ENCODE measurements at regions not wholly inside any gene's neighbourhood (a gene's known extent, or its start where the extent isn't known, plus 50 kb on each side); places are given as distances from the start of the nearest gene placed in this dataset.

GRCh38 chr14:55500219-55500701, 59.8 kb upstream of the TBPL2 start:
- DNase-seq (ENCODE audit: low read depth) = no peak
- TF ChIP-seq, protein P1, sequence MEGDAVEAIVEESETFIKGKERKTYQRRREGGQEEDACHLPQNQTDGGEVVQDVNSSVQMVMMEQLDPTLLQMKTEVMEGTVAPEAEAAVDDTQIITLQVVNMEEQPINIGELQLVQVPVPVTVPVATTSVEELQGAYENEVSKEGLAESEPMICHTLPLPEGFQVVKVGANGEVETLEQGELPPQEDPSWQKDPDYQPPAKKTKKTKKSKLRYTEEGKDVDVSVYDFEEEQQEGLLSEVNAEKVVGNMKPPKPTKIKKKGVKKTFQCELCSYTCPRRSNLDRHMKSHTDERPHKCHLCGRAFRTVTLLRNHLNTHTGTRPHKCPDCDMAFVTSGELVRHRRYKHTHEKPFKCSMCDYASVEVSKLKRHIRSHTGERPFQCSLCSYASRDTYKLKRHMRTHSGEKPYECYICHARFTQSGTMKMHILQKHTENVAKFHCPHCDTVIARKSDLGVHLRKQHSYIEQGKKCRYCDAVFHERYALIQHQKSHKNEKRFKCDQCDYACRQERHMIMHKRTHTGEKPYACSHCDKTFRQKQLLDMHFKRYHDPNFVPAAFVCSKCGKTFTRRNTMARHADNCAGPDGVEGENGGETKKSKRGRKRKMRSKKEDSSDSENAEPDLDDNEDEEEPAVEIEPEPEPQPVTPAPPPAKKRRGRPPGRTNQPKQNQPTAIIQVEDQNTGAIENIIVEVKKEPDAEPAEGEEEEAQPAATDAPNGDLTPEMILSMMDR (IDR thresholded peaks at IDR 0.05; ENCODE audit: control insufficient read depth, insufficient read depth, low read depth, low read length, missing control alignments) = no peak
- no peak overlapping the region for H3K4me3 ChIP-seq (ENCODE audit: control insufficient read depth, low read depth, low read length)

DNA sequence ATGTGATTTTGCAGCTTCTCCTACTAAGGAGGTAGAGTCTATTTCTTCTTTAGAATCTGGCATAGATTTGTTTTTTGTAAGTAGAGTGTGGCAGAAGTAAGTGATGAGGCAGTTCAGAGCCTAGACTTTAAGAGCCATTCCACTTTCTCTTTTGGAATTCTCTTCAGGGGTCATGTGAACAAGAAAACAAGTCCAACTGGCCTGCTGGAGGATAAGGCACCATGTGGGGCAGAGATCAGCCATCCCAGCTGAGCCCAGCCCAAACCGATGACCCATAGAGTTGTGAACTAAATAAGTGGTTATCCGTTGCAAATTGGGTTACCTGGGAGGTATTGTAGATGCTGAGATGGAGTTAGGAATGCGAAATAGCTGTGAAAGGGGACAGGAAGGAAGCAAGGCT, 60.3 kb upstream of the TBPL2 start:
- no peak for DNase-seq (ENCODE audit: low read depth)
- TF ChIP-seq, protein P1 (IDR thresholded peaks at IDR 0.05; ENCODE audit: control insufficient read depth, insufficient read depth, low read depth, low read length, missing control alignments) = no peak
- no peak overlapping the region for H3K4me3 ChIP-seq (ENCODE audit: control insufficient read depth, low read depth, low read length)

DNA sequence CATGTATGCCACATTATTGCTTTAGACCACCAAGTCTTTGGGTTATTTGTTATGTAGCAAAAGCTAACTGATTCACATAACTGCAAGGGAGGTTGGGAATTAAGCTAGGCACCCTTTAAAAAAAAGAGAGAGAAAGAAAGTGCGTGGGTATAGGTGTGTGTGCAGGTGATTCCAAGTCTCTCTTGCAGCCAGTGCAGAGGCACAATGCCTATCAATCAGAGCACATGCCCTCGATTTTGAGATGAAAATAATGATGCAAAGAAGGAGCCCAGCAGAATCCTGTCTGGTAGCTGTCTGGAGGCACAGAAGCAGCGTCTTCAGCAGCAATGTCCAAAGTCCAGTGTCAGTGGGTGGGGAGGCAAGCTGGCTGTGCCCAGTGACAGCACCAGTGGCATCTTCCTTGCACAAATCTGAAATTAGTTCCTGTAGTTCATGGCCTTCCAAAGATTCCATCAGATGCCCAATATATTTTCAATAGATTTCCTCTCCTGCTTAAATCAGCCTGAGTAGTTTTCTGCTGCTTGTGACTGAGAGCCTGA, 62.4 kb upstream of the TBPL2 start:
- TF ChIP-seq, protein P1 (IDR thresholded peaks at IDR 0.05; ENCODE audit: control insufficient read depth, insufficient read depth, low read depth, low read length, missing control alignments) = no peak

GRCh38 chr14:55505846-55506245, 65.4 kb upstream of the TBPL2 start:
- DNase-seq (ENCODE audit: low read depth) = no peak
- TF ChIP-seq, protein P1 (IDR thresholded peaks at IDR 0.05; ENCODE audit: control insufficient read depth, insufficient read depth, low read depth, low read length, missing control alignments) = no peak

More for the DNA sequence above, 62.4 kb upstream of the TBPL2 start:
- no peak for DNase-seq (ENCODE audit: low read depth)
- H3K4me3 ChIP-seq (ENCODE audit: control insufficient read depth, low read depth, low read length) = no peak overlapping the region

DNA sequence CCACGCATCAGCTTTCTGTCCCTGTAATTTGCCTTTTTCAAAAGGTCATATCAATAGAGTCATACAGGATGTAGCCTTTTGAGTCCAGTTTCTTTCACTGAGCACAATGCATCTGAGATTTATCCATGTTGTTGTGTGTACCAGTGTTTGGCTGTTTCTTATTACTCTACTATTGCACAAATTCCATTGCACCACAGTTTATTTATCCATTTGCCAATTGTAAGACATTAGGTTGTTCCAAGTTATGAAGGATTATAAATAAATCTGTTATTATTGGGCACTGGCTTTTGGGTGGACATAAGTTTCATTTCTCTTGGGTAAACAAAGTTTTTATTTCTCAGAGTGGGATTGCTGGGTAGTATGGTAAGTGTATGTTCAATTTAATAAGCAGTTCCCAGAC, 68.3 kb upstream of the TBPL2 start:
- TF ChIP-seq, protein P1 (IDR thresholded peaks at IDR 0.05; ENCODE audit: control insufficient read depth, insufficient read depth, low read depth, low read length, missing control alignments) = no peak
- no peak overlapping the region for H3K4me3 ChIP-seq (ENCODE audit: control insufficient read depth, low read depth, low read length)
- DNase-seq (ENCODE audit: low read depth) = no peak

More at GRCh38 chr14:55505846-55506245, 65.4 kb upstream of the TBPL2 start:
- H3K4me3 ChIP-seq (ENCODE audit: control insufficient read depth, low read depth, low read length) = no peak overlapping the region

GRCh38 chr14:55512421-55512820, 67.6 kb upstream of the KTN1 start:
- TF ChIP-seq, protein P1 (IDR thresholded peaks at IDR 0.05; ENCODE audit: control insufficient read depth, insufficient read depth, low read depth, low read length, missing control alignments) = no peak
- no peak overlapping the region for H3K4me3 ChIP-seq (ENCODE audit: control insufficient read depth, low read depth, low read length)
- DNase-seq (ENCODE audit: low read depth) = peak; percentile 14

Data from AG09309 (cell line).